SJSA1 (cell line): ENCODE measurements at regions not wholly inside any gene's neighbourhood (a gene's known extent, or its start where the extent isn't known, plus 50 kb on each side); places are given as distances from the start of the nearest gene placed in this dataset.
A peak's percentile ranks its signal among the peaks of the same experiment; 100 is the strongest.

Source experiments
- DNase-seq, 2 experiments: peaks; one replicate each; pipeline ENCODE4 v3.0.0-alpha.2; 2015 to 2020; ENCODE audit warnings: low spot score in 2 of 2, low read depth in 1 of 2
- H3K27ac ChIP-seq: fragments of 250-450 bp; sonication (Bioruptor Pico); 2 replicates; pipeline ENCODE4 v1.5.1; 2020; ENCODE audit warnings: mild to moderate bottlenecking, moderate library complexity
- H3K27me3 ChIP-seq: fragments of 250-450 bp; sonication (Bioruptor Pico); replicated peaks from 2 replicates; pipeline ENCODE4 v1.5.1; 2020; ENCODE audit warnings: mild to moderate bottlenecking, moderate library complexity
- H3K36me3 ChIP-seq: fragments of 250-450 bp; sonication (Bioruptor Pico); 2 replicates; pipeline ENCODE4 v1.5.1; 2020; ENCODE audit warnings: mild to moderate bottlenecking
- H3K4me1 ChIP-seq: fragments of 250-450 bp; sonication (Bioruptor Pico); replicated peaks from 2 replicates; pipeline ENCODE4 v1.6.1; 2021; ENCODE audit warnings: mild to moderate bottlenecking
- H3K4me3 ChIP-seq: fragments of 250-450 bp; sonication (Bioruptor Pico); 2 replicates; pipeline ENCODE4 v1.5.1; 2020; ENCODE audit warnings: mild to moderate bottlenecking
- H3K9me3 ChIP-seq: fragments of 250-450 bp; sonication (Bioruptor Pico); replicated peaks from 2 replicates; pipeline ENCODE4 v1.5.1; 2020; ENCODE audit warnings: mild to moderate bottlenecking

DNA sequence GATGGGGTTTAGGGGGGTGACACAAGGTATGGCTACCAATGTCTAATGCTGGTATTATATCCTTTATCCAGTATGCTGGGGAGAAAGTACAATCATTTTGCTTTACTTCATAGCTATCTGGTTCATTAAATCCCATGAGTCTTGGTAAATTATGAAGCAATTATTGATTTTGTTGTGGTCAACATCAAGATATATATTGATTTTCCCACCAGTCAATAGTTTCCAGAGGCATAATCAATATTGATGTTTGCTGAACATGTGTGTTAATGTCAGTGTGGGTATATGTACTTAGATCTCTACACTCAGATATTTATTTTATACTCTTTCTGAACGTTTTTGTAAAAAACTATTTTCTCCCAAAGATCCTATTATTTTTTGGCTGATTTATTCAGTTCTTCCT, 155.5 kb downstream of the BACH1 start:
- no peaks in the 10 kb centered on the region for H3K4me1 ChIP-seq
- no peak overlapping the region for H3K4me3 ChIP-seq
- H3K27ac ChIP-seq, result no peak overlapping the region
- no peaks in the 10 kb centered on the region for H3K9me3 ChIP-seq
- DNase-seq, result no peak
- no peaks in the 10 kb centered on the region for H3K27me3 ChIP-seq
- H3K36me3 ChIP-seq, result no peaks in the 10 kb centered on the region

GRCh38 chr21:29462479-29462878, 163.8 kb downstream of the BACH1 start:
- DNase-seq, result no peak
- no peaks in the 10 kb centered on the region for H3K36me3 ChIP-seq

GRCh38 chr21:29465546-29465945, 166.8 kb downstream of the BACH1 start:
- Histone ChIP-seq H3K4me3 (no peak overlapping the region), H3K27me3 (no peaks in the 10 kb centered on the region), H3K4me1 (peaks cover 5% of the 10 kb centered on the region), H3K9me3 (no peaks in the 10 kb centered on the region), H3K27ac (no peak overlapping the region), H3K36me3 (no peaks in the 10 kb centered on the region)
- no peak for DNase-seq

More at GRCh38 chr21:29462479-29462878, 163.8 kb downstream of the BACH1 start:
- H3K27ac ChIP-seq, result no peak overlapping the region
- no peak overlapping the region for H3K4me3 ChIP-seq
- H3K27me3 ChIP-seq, result no peaks in the 10 kb centered on the region
- H3K9me3 ChIP-seq, result no peaks in the 10 kb centered on the region
- no peaks in the 10 kb centered on the region for H3K4me1 ChIP-seq

DNA sequence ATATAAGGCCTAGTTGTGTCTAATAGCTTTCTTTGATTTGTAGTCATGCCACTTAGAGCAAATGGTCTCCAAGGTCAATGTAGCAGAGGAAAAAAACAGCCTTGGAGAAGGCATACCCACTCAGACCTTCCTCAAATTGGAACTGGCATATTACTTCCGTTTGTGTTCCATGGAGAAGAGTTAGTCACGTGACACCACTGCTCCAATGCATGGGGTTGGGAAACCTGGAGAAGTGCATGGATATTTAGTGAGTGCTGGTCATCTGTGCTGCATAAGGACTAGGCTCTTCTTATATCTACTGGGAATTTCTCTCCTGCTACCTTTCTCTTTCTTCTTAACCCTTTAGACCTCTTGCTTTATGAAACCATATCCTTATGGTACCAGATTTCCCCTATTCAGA, 167.8 kb downstream of the BACH1 start:
- peaks cover 7% of the 10 kb centered on the region for H3K4me1 ChIP-seq
- H3K27ac ChIP-seq, result no peak overlapping the region
- no peaks in the 10 kb centered on the region for H3K36me3 ChIP-seq
- no peaks in the 10 kb centered on the region for H3K9me3 ChIP-seq
- no peak for DNase-seq
- no peak overlapping the region for H3K4me3 ChIP-seq
- no peaks in the 10 kb centered on the region for H3K27me3 ChIP-seq

- Histone ChIP-seq H3K27me3 (no peaks in the 10 kb centered on the region), H3K27ac (no peak overlapping the region), H3K9me3 (no peaks in the 10 kb centered on the region; the same call in 1 of the 2 replicates), H3K4me1 (peaks cover 7% of the 10 kb centered on the region), H3K4me3 (no peak overlapping the region), H3K36me3 (no peaks in the 10 kb centered on the region)
- no peak for DNase-seq
Observed at GRCh38 chr21:29470397-29470796, 171.7 kb downstream of the BACH1 start.

- Histone ChIP-seq H3K4me1 (peaks cover 34% of the 10 kb centered on the region), H3K36me3 (no peaks in the 10 kb centered on the region), H3K27me3 (no peaks in the 10 kb centered on the region), H3K27ac (no peak overlapping the region), H3K9me3 (no peaks in the 10 kb centered on the region; the same call in 1 of the 2 replicates), H3K4me3 (no peak overlapping the region)
- no peak for DNase-seq
Observed at GRCh38 chr21:29473808-29474207, 175.1 kb downstream of the BACH1 start.

DNA sequence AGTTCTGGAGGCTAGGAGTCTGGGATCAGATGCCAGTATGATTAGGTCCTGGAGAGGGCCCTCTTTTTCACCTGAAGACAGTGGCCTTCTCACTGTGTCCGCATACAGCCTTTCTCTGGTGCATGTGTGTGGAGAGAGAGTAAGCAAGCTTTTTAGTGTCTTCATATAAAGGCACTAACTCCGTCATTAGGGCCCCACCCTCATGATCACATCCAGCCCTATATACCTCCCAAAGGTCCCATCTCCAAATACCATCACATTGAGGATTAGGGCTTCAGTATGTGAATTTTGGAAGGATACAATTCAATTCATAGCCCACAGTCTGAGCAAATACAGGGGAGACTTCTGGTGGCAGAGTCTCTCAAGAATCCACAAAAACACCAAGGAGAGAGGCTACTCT, 176.6 kb downstream of the BACH1 start:
- no peaks in the 10 kb centered on the region for H3K27me3 ChIP-seq
- peaks cover 40% of the 10 kb centered on the region for H3K4me1 ChIP-seq
- H3K36me3 ChIP-seq, result no peaks in the 10 kb centered on the region
- no peak overlapping the region for H3K4me3 ChIP-seq
- H3K9me3 ChIP-seq, result no peaks in the 10 kb centered on the region; the same call in 1 of the 2 replicates
- no peak overlapping the region for H3K27ac ChIP-seq
- DNase-seq, result no peak

GRCh38 chr21:29477347-29477746, 178.6 kb downstream of the BACH1 start:
- no peaks in the 10 kb centered on the region for H3K27me3 ChIP-seq
- H3K4me1 ChIP-seq, result peaks cover 57% of the 10 kb centered on the region
- no peaks in the 10 kb centered on the region; the same call in 1 of the 2 replicates for H3K9me3 ChIP-seq
- H3K36me3 ChIP-seq, result no peaks in the 10 kb centered on the region
- DNase-seq, result no peak
- H3K4me3 ChIP-seq, result no peak overlapping the region
- no peak overlapping the region for H3K27ac ChIP-seq

DNA sequence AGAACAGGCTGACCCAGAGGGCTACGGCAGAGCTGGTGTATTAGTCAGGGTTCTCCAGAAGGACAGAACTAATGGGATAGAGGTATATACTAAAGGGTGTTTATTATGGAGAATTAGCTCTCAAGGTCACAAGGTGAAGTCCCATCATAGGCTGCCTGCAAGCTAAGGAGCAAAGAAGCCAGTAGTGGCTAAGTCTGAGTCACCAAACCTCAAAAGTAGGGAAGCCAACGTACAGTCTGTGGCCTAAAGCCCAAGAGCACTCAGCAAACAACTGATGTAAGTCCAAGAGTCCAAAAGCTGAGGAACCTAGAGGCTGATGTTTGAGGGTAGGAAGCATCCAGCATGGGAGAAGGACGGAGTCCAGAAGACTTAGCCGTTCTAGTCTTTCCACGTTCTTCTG, 179.2 kb downstream of the BACH1 start:
- Histone ChIP-seq H3K36me3 (no peaks in the 10 kb centered on the region), H3K27me3 (no peaks in the 10 kb centered on the region), H3K4me1 (peaks cover 61% of the 10 kb centered on the region), H3K9me3 (no peaks in the 10 kb centered on the region; the same call in 1 of the 2 replicates), H3K4me3 (no peak overlapping the region), H3K27ac (no peak overlapping the region)
- peak; percentile 53 to 66 for DNase-seq

DNA sequence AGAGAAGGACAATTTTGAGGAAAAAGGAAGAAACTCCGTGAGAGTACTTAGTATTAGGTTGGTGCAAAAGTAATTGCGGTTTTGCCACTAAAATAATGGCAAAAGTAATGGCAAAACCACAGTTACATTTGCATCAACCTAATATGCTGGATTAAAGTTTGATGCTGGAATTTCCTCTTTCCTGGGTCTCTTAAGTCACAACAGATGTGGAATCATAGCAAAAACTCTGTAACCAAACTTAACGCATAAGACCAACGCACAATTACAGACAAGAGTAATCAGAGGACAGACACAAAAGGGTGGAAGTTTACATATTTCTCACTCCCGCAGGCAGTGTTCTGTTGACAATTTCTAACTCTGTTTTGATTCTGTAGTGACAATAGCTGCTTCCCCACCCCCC, 182.4 kb downstream of the BACH1 start:
- peak in 1 of 2 experiments; percentile 72 for DNase-seq
- Histone ChIP-seq H3K4me1 (peaks cover 61% of the 10 kb centered on the region), H3K27ac (peak overlapping the region; percentile 90), H3K4me3 (no peak overlapping the region), H3K27me3 (no peaks in the 10 kb centered on the region), H3K36me3 (no peaks in the 10 kb centered on the region), H3K9me3 (no peaks in the 10 kb centered on the region)

DNA sequence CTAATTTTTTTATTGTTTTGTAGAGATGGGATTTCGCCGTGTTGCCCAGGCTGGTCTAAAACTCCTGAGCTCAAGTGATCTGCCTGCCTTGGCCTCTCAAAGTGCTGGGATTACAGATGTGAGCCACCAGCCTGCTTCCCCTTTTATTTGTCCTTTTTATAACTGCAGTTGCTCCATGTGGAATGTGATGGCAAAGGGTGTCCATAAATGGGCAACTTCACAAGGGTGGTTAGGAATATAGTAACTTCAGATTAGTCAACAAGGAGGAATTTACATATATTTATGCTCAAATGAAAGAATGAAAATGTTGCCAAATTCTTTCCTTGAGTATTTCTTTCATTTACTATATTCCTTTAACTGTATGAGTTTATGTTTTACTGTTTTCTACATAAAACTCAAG, 182.9 kb downstream of the BACH1 start:
- Histone ChIP-seq H3K27me3 (no peaks in the 10 kb centered on the region), H3K36me3 (no peaks in the 10 kb centered on the region), H3K4me1 (peaks cover 55% of the 10 kb centered on the region), H3K27ac (peak overlapping the region; percentile 90), H3K4me3 (no peak overlapping the region), H3K9me3 (no peaks in the 10 kb centered on the region)
- peak; percentile 65 to 83 for DNase-seq

GRCh38 chr21:29486306-29486807, 187.6 kb downstream of the BACH1 start:
- H3K36me3 ChIP-seq, result no peaks in the 10 kb centered on the region
- no peaks in the 10 kb centered on the region for H3K9me3 ChIP-seq
- H3K4me1 ChIP-seq, result peaks cover 25% of the 10 kb centered on the region
- no peak for DNase-seq
- no peaks in the 10 kb centered on the region for H3K27me3 ChIP-seq
- H3K4me3 ChIP-seq, result no peak overlapping the region
- H3K27ac ChIP-seq, result no peak overlapping the region
